ENCODE measurements at regions not wholly inside any gene's neighbourhood (a gene's known extent, or its start where the extent isn't known, plus 50 kb on each side); places are given as distances from the start of the nearest gene placed in this dataset.

- no peak for DNase-seq (ENCODE audit: low spot score)
- no peak for TF ChIP-seq CTCF (IDR thresholded peaks at IDR 0.05)
- no peak for ATAC-seq (ENCODE audit: low FRiP score)
Observed at GRCh38 chr20:55471052-55472006, 534.0 kb downstream of the CBLN4 start.

DNA sequence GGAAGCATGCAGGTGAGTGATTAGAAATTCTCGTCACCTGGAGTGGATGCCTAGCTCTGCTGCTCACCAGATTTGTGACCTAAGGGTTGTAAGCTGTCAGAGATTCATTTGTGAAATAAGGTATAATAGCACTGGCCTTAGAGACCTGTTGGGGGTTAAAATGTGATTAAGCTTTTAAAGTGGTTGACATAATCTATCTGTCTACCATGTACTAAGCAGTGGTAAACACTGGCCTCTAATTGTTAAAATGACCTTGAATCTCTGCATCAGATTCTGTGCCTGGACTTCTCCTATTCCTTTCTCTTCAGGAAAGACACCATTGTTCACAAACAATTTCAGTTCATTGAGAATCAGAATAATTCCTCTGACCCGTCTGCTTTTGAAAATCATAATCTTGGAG is 536.2 kb downstream of the CBLN4 start:
- DNase-seq (ENCODE audit: low spot score) (no peak), ATAC-seq (ENCODE audit: low FRiP score) (no peak)
- no peak for TF ChIP-seq CTCF (IDR thresholded peaks at IDR 0.05)

DNA sequence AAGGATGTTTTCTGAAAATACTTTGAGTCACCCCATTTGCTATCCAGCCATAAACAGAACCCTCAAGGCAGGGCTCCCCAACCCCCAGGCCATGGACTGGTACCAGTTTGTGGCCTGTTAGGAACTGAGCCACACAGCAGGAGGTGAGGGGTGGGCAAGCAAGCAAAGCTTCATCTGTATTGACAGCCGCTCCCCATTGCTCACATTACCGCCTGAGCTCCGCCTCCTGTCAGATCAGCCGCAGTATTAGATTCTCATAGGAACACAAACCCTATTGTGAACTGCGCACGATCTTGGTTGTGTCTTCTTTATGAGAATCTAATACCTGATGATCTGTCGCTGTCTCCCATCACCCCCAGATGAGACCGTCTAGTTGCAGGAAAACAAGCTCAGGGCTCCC is 543.8 kb downstream of the CBLN4 start:
- no peak for ATAC-seq (ENCODE audit: low FRiP score)
- no peak for DNase-seq (ENCODE audit: low spot score)
- no peak for TF ChIP-seq CTCF (IDR thresholded peaks at IDR 0.05)

- ATAC-seq (ENCODE audit: low FRiP score) (peak; percentile 59), DNase-seq (ENCODE audit: low spot score) (no peak)
- no peak for TF ChIP-seq CTCF (IDR thresholded peaks at IDR 0.05)
Observed at GRCh38 chr20:55456316-55456940, 548.9 kb downstream of the CBLN4 start.

- no peak for TF ChIP-seq CTCF (IDR thresholded peaks at IDR 0.05)
- no peak for DNase-seq (ENCODE audit: low spot score)
- ATAC-seq (ENCODE audit: low FRiP score): no peak
Observed at GRCh38 chr20:55449091-55449490, 556.2 kb downstream of the CBLN4 start.

DNA sequence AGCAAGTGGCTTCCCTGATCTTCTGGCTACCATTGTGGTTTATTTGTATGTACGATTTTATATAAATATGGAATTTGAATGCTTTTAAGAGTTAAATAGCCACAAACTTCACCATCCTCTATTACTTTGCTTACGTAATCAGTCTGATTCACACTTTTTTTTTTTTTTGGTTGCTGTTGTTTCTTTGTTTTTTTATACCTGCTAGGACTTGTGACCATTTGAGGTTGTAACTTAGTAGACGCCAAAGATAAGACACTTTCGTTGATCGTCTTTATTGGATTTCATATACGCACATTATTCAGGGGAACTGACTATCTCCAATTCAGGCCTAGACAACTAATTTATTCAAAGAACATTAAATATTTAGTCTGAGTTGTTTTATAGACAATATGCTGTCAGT is 559.0 kb downstream of the CBLN4 start:
- TF ChIP-seq CTCF (IDR thresholded peaks at IDR 0.05): no peak

More for the DNA sequence above, 559.0 kb downstream of the CBLN4 start:
- no peak for DNase-seq (ENCODE audit: low spot score)
- no peak for ATAC-seq (ENCODE audit: low FRiP score)

All from omental fat pad (tissue), 3 donors.